HEK293T (cell line): ENCODE measurements at regions not wholly inside any gene's neighbourhood (a gene's known extent, or its start where the extent isn't known, plus 50 kb on each side); places are given as distances from the start of the nearest gene placed in this dataset.

Source experiments
- CTCF ChIA-PET: fragments of 350-600 bp; formaldehyde crosslinking; extraction: SDS; loops from one replicate; lab custom pipeline; 2021; ENCODE audit warnings: antibody characterized with exemption, inconsistent platforms; lab: Yijun Ruan, JAX
- POLR2A ChIA-PET: fragments of 350-600 bp; formaldehyde crosslinking; extraction: SDS; loops from one replicate; lab custom pipeline; 2020; ENCODE audit warnings: antibody characterized with exemption, inconsistent platforms; lab: Yijun Ruan, JAX
- DNase-seq: peaks from one replicate; pipeline ENCODE4 v3.0.0; 2012; ENCODE audit warnings: mixed read lengths; ENCODE audit errors: extremely low spot score
- ARNT ChIP-seq: fragments of 450-650 bp; IDR thresholded peaks from 2 replicates; pipeline ENCODE4 v1.6.1; 2017; ENCODE audit warnings: mild to moderate bottlenecking
- BHLHE40 ChIP-seq: fragments of 450-650 bp; IDR thresholded peaks from 2 replicates; pipeline ENCODE4 v1.6.1; 2016; ENCODE audit warnings: mild to moderate bottlenecking, moderate library complexity, borderline replicate concordance
- CTBP1 ChIP-seq: fragments of 450-650 bp; IDR thresholded peaks from 2 replicates; pipeline ENCODE4 v1.6.1; 2016; ENCODE audit warnings: borderline replicate concordance
- ELF4 ChIP-seq: fragments of 450-650 bp; IDR thresholded peaks from 2 replicates; pipeline ENCODE4 v1.6.1; 2017; ENCODE audit warnings: antibody characterized with exemption
- FOXA1 ChIP-seq: fragments of 450-650 bp; IDR thresholded peaks from 2 replicates; pipeline ENCODE4 v1.6.1; 2016; ENCODE audit warnings: mild to moderate bottlenecking
- FOXK2 ChIP-seq: fragments of 450-650 bp; IDR thresholded peaks from 2 replicates; pipeline ENCODE4 v1.6.1; 2016; ENCODE audit warnings: mild to moderate bottlenecking
- FOXM1 ChIP-seq: fragments of 450-650 bp; IDR thresholded peaks from 2 replicates; pipeline ENCODE4 v1.6.1; 2017; ENCODE audit warnings: mild to moderate bottlenecking, borderline replicate concordance
- HDGF ChIP-seq: fragments of 450-650 bp; IDR thresholded peaks from 2 replicates; pipeline ENCODE4 v1.6.1; 2017; ENCODE audit warnings: antibody characterized with exemption, borderline replicate concordance
- L3MBTL2 ChIP-seq: fragments of 450-650 bp; conservative IDR thresholded peaks from 2 replicates; pipeline ENCODE4 v1.6.1; 2016; ENCODE audit warnings: mild to moderate bottlenecking
- LEF1 ChIP-seq: fragments of 450-650 bp; IDR thresholded peaks from 2 replicates; pipeline ENCODE4 v1.6.1; 2017; ENCODE audit warnings: mild to moderate bottlenecking, borderline replicate concordance
- NFRKB ChIP-seq: fragments of 450-650 bp; IDR thresholded peaks from 2 replicates; pipeline ENCODE4 v1.6.1; 2016; ENCODE audit warnings: mild to moderate bottlenecking, moderate library complexity
- PKNOX1 ChIP-seq: fragments of 450-650 bp; IDR thresholded peaks from 2 replicates; pipeline ENCODE4 v1.6.1; 2016
- SP1 ChIP-seq: fragments of 450-650 bp; IDR thresholded peaks from 2 replicates; pipeline ENCODE4 v1.6.1; 2017
- SUZ12 ChIP-seq: fragments of 450-650 bp; IDR thresholded peaks from 2 replicates; pipeline ENCODE4 v1.6.1; 2016; ENCODE audit warnings: mild to moderate bottlenecking
- TARDBP ChIP-seq: fragments of 450-650 bp; IDR thresholded peaks from 2 replicates; pipeline ENCODE4 v1.6.1; 2016
- ZNF384 ChIP-seq: fragments of 450-650 bp; IDR thresholded peaks from 2 replicates; pipeline ENCODE4 v1.6.1; 2016

GRCh38 chr2:66242099-66242789 is 192.7 kb upstream of the MEIS1 start:
- TF ChIP-seq TARDBP (no peak), NFRKB (no peak), FOXA1 (no peak), PKNOX1 (no peak), SUZ12 (no peak), HDGF (no peak), CTBP1 (no peak), ARNT (no peak), ELF4 (no peak), LEF1 (no peak), L3MBTL2 (no peak), FOXK2 (no peak), ZNF384 (no peak), SP1 (no peak), BHLHE40 (no peak), FOXM1 (no peak)
- POLR2A ChIA-PET: no interaction called here
- no peak for DNase-seq
- CTCF ChIA-PET: no interaction called here

DNA sequence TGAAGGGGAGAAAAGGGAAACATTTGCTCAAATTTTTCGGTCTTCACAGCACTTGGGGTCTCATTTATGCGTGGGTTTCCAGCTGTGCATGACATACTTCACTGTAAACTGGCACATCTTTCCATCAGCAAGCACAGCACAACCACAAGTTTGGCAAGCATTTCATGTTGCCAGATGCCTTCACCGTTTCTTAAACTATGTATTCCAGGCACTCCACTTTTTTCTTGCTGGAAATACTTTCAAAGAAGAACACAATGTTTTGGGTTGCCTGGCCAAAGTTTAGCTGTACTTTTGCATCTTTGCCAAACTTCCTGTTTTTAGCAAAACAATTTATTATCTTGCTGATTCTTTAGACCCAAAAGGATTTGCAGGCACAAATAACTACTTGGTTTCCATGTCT is 194.6 kb upstream of the MEIS1 start:
- ChIA-PET CTCF (interaction anchor here (0.6 kb wide), 1 partner anchor 193 kb away, joined by 3 read pairs; no protein-coding TSS in a partner anchor), POLR2A (no interaction called here)
- DNase-seq: no peak
- TF ChIP-seq NFRKB (no peak), HDGF (no peak), SUZ12 (no peak), PKNOX1 (no peak), L3MBTL2 (no peak), LEF1 (no peak), TARDBP (no peak), FOXM1 (no peak), ZNF384 (no peak), FOXA1 (no peak), CTBP1 (no peak), FOXK2 (no peak), ELF4 (no peak), BHLHE40 (no peak), SP1 (no peak), ARNT (no peak)

DNA sequence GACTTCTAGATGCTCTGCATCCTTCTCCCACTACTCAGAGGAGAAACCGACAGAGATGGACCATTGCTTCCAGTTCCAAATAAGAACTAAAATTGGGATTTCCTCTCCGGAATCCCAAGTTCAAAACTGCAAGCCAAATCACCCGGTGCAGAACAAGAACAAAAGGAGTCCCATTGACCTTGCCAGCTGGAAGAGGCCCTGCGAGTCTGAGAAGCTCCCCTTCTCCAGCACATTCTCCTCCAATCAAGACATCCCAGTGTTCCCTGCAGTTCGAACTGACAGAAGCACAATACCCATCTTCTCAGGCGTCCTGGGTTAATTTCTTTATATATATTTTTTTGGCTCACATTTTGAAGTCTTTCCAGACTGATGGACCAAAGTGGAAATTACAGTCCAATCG is 195.3 kb upstream of the MEIS1 start:
- ChIA-PET POLR2A (no interaction called here), CTCF (interaction anchor here (0.6 kb wide), 1 partner anchor 194 kb away, joined by 3 read pairs; no protein-coding TSS in a partner anchor)
- no peak for TF ChIP-seq ZNF384
- TF ChIP-seq CTBP1: no peak
- TF ChIP-seq BHLHE40: no peak
- TF ChIP-seq FOXK2: no peak
- TF ChIP-seq HDGF: no peak
- TF ChIP-seq L3MBTL2: no peak
- TF ChIP-seq SP1: no peak
- TF ChIP-seq NFRKB: no peak
- DNase-seq: no peak

- TF ChIP-seq ARNT (no peak), ZNF384 (no peak), FOXA1 (no peak), CTBP1 (no peak), PKNOX1 (no peak), FOXM1 (no peak), HDGF (no peak), L3MBTL2 (no peak), SUZ12 (no peak), ELF4 (no peak), NFRKB (no peak), BHLHE40 (no peak), SP1 (no peak), LEF1 (no peak), FOXK2 (no peak), TARDBP (no peak)
- ChIA-PET CTCF (no interaction called here), POLR2A (no interaction called here)
- no peak for DNase-seq
Observed at GRCh38 chr2:66237803-66238379, 197.0 kb upstream of the MEIS1 start.

DNA sequence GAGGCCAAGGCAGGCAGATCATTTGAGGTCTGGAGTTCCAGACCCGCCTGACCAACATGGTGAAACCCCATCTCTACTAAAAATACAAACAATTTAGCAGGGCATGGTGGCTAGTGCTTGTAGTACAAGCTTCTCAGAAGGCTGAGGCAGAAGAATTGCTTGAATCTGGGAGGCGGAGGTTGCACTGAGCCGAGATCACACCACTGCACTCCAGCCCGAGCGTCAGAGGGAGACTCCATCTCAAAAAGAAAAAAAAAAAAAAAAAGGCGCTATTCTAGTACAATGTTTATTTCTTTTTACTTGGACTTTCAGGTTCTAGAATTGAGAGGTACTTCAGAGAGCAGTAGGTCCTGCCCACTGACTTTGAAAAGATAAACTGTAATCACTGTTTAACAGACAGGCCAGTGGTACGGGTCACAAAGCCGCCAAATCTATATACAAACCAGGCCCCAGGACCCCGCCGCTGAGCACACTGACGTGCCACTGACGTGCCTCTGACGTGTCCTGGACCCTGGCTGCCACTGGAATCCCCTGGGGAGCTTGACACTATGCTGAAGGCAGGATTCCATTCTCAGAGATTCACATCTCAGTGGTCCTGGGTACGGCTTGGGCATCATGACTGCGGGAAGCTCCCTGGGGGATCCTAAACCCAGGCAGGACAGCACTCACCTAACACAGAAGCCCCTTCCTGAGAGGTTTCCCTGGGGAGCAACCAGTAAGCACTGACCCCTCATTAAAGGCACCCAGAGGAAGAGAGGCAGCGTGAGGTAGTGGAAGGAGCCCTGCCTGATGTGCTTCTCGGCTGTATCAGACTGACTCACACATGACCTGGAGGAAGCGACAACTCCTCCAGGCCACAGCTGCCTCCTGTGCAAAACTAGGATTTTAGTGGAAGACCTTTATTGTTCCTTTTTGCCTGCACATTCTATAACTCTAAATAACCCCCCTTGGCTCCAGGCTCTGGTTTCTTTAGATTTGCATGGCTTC is 197.8 kb upstream of the MEIS1 start:
- POLR2A ChIA-PET: no interaction called here
- no peak for DNase-seq
- CTCF ChIA-PET: no interaction called here
- no peak for TF ChIP-seq L3MBTL2
- TF ChIP-seq FOXA1: no peak
- no peak for TF ChIP-seq ARNT
- TF ChIP-seq PKNOX1: no peak
- no peak for TF ChIP-seq TARDBP
- no peak for TF ChIP-seq SP1
- TF ChIP-seq NFRKB: no peak
- no peak for TF ChIP-seq BHLHE40
- TF ChIP-seq ZNF384: no peak
- no peak for TF ChIP-seq FOXK2
- TF ChIP-seq CTBP1: no peak
- no peak for TF ChIP-seq HDGF
- no peak for TF ChIP-seq FOXM1
- no peak for TF ChIP-seq LEF1
- TF ChIP-seq ELF4: no peak
- no peak for TF ChIP-seq SUZ12
